Right lobe of liver (tissue), 4 donors: ENCODE measurements at regions not wholly inside any gene's neighbourhood (a gene's known extent, or its start where the extent isn't known, plus 50 kb on each side); places are given as distances from the start of the nearest gene placed in this dataset.

Source experiments
- POLR2A ChIP-seq: fragments of 450-650 bp; IDR thresholded peaks from one replicate; pipeline ENCODE4 v1.6.1; 2017; ENCODE audit warnings: antibody characterized with exemption, mild to moderate bottlenecking
- TF ChIP-seq, protein P1 (sequence below), 4 donors: fragments of 200-600 bp in 3 of 4; fragments of 450-650 bp in 1 of 4; IDR thresholded peaks; one replicate each; pipeline versions ENCODE4 v1.5.1 to v1.8.0; 2016 to 2022; ENCODE audit warnings: antibody characterized with exemption in 4 of 4, mild to moderate bottlenecking in 2 of 4
- donor health status: DM: no; HTN: no; CAD: no.
- donor health status: DM: no; HTN: no; CAD: no.
- donor health status: DM: no; HTN: yes; CAD: no.

DNA sequence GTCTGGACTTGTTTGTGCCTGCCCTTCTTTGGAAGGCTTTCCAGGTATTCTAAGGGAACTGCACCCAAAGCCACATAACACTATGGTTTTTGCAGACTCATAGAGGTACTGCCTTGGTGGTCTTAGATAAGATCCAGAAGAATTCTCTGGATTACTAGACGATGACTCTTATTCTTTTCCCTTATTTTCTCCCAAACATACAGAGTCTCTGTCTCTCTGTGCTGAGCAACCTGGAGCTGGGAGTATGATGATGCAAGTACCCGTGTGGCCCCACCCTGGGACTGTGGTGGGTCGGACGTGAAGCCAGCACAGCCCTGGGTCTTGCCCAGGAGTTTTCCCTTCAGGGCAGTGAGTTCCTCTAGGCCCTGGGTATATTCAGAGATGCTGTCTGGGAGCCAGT is 1342.4 kb upstream of the TENM3 start:
- TF ChIP-seq, protein P1, sequence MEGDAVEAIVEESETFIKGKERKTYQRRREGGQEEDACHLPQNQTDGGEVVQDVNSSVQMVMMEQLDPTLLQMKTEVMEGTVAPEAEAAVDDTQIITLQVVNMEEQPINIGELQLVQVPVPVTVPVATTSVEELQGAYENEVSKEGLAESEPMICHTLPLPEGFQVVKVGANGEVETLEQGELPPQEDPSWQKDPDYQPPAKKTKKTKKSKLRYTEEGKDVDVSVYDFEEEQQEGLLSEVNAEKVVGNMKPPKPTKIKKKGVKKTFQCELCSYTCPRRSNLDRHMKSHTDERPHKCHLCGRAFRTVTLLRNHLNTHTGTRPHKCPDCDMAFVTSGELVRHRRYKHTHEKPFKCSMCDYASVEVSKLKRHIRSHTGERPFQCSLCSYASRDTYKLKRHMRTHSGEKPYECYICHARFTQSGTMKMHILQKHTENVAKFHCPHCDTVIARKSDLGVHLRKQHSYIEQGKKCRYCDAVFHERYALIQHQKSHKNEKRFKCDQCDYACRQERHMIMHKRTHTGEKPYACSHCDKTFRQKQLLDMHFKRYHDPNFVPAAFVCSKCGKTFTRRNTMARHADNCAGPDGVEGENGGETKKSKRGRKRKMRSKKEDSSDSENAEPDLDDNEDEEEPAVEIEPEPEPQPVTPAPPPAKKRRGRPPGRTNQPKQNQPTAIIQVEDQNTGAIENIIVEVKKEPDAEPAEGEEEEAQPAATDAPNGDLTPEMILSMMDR (IDR thresholded peaks at IDR 0.05) = no peak
- no peak for TF ChIP-seq POLR2A
